Prostate gland (tissue), 2 donors: ENCODE measurements at regions not wholly inside any gene's neighbourhood (a gene's known extent, or its start where the extent isn't known, plus 50 kb on each side); places are given as distances from the start of the nearest gene placed in this dataset.

ENCODE experiments used
- DNase-seq: peaks from one replicate; pipeline ENCODE4 v3.0.0-alpha.2; 2019; ENCODE audit warnings: low spot score
- H3K27ac ChIP-seq, 2 donors: fragments of 200-600 bp; sonication (generic); 2 replicates each; pipeline ENCODE4 v1.5.1; 2017 to 2019
- H3K27me3 ChIP-seq: fragments of 200-600 bp; sonication (generic); replicated peaks from 2 replicates; pipeline ENCODE4 v1.5.1; 2019; ENCODE audit not compliant: insufficient read depth
- H3K36me3 ChIP-seq, 2 donors: fragments of 200-600 bp; sonication (generic); 1 replicate in 1 of 2; 2 replicates in 1 of 2; pipeline versions ENCODE4 v1.5.1 to v1.8.1; 2017 to 2019
- H3K4me1 ChIP-seq: fragments of 200-600 bp; sonication (generic); replicated peaks from 2 replicates; pipeline ENCODE4 v1.5.1; 2019
- H3K4me3 ChIP-seq, 2 donors: fragments of 200-600 bp; sonication (generic); 2 replicates each; pipeline ENCODE4 v1.5.1; 2017 to 2019
- H3K9me3 ChIP-seq: fragments of 200-600 bp; sonication (generic); 2 replicates; pipeline ENCODE4 v1.5.1; 2017
- POLR2A ChIP-seq: fragments of 450-650 bp; IDR thresholded peaks from one replicate; pipeline ENCODE4 v1.6.1; 2016; ENCODE audit warnings: antibody characterized with exemption, mild to moderate bottlenecking
- POLR2AphosphoS5 ChIP-seq: sonication (generic); formaldehyde crosslinking; IDR thresholded peaks from one replicate; pipeline ENCODE4 v1.6.1; 2017; ENCODE audit warnings: antibody characterized with exemption
- WGBS: methylation state at CpG from one replicate; pipeline ENCODE4 v1.1.5; 2018; 5-methylcytosine and 5-hydroxymethylcytosine counted together
- intact Hi-C: fragments of 100-400 bp; cut with DNase I; formaldehyde crosslinking; loops from one replicate; pipeline ENCODE4 v1.14.2; 2022
- TF ChIP-seq, protein P1 (sequence below), 4 experiments: fragments of 200-600 bp in 2 of 4; fragments of 450-650 bp in 2 of 4; sonication (generic) in 2 of 4; IDR thresholded peaks; 1 replicate in 3 of 4; 2 replicates in 1 of 4; pipeline ENCODE4 v1.5.1; 2016 to 2019; ENCODE audit warnings: antibody characterized with exemption in 4 of 4, mild to moderate bottlenecking in 2 of 4, moderate library complexity in 2 of 4

DNA sequence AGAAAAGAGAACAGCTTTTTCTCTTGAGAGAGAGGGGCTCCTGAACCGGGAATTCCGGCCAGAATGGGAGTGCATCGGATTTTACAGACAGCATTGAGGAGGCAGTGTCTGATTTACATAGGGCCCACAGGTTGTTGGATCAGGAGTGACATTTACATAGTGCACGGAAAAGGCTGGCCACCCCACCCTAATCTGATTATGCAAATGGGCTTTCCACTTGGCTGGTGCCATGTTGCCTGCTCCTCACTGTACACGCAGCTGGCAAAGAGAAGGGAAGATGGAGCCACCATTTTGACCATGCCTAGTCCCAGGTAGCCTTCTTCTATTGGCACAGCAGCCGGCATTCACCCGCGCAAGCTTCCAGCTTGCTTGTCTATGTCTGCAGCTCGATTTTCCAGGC, 77.5 kb upstream of the FAM171A1 start:
- no peak for DNase-seq
- Histone ChIP-seq H3K36me3 (no peaks in the 10 kb centered on the region), H3K27ac (no peak overlapping the region), H3K27me3 (no peaks in the 10 kb centered on the region), H3K9me3 (no peaks in the 10 kb centered on the region), H3K4me3 (no peak overlapping the region), H3K4me1 (no peaks in the 10 kb centered on the region)
- no peak for TF ChIP-seq POLR2AphosphoS5
- TF ChIP-seq, protein P1, sequence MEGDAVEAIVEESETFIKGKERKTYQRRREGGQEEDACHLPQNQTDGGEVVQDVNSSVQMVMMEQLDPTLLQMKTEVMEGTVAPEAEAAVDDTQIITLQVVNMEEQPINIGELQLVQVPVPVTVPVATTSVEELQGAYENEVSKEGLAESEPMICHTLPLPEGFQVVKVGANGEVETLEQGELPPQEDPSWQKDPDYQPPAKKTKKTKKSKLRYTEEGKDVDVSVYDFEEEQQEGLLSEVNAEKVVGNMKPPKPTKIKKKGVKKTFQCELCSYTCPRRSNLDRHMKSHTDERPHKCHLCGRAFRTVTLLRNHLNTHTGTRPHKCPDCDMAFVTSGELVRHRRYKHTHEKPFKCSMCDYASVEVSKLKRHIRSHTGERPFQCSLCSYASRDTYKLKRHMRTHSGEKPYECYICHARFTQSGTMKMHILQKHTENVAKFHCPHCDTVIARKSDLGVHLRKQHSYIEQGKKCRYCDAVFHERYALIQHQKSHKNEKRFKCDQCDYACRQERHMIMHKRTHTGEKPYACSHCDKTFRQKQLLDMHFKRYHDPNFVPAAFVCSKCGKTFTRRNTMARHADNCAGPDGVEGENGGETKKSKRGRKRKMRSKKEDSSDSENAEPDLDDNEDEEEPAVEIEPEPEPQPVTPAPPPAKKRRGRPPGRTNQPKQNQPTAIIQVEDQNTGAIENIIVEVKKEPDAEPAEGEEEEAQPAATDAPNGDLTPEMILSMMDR (IDR thresholded peaks at IDR 0.05): no peak
- no peak for TF ChIP-seq POLR2A
- 92% methylated on average over 9 of the region's 9 CpGs for WGBS
- intact Hi-C loops: no loop called here

DNA sequence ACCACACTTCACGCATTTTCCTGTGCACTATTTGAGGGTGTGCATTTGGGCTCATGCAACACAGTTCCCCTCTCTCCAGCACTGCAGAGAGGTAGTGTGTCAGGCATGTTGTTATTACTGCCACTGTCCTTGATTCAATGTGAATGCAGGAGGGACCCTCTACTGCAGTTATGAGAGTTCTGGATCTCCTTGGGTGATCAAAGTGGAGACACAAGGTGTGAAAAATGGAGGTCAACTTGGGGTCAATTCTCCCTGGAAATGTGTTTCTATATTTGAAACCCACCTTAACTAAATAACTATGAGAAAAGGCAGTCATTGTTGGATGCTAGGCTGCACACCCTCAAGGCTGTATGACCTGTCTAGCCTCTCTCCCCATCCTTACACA, 73.9 kb upstream of the FAM171A1 start:
- WGBS: 93% methylated on average over 1 of the region's 1 CpG
- no peaks in the 10 kb centered on the region for H3K4me1 ChIP-seq
- H3K27me3 ChIP-seq: no peaks in the 10 kb centered on the region
- H3K27ac ChIP-seq: no peak overlapping the region
- no peak for DNase-seq
- TF ChIP-seq POLR2A: no peak
- TF ChIP-seq, protein P1 (IDR thresholded peaks at IDR 0.05): no peak
- TF ChIP-seq POLR2AphosphoS5: no peak
- H3K36me3 ChIP-seq: no peaks in the 10 kb centered on the region
- H3K9me3 ChIP-seq: no peaks in the 10 kb centered on the region
- no peak overlapping the region for H3K4me3 ChIP-seq
- intact Hi-C loops: no loop called here

DNA sequence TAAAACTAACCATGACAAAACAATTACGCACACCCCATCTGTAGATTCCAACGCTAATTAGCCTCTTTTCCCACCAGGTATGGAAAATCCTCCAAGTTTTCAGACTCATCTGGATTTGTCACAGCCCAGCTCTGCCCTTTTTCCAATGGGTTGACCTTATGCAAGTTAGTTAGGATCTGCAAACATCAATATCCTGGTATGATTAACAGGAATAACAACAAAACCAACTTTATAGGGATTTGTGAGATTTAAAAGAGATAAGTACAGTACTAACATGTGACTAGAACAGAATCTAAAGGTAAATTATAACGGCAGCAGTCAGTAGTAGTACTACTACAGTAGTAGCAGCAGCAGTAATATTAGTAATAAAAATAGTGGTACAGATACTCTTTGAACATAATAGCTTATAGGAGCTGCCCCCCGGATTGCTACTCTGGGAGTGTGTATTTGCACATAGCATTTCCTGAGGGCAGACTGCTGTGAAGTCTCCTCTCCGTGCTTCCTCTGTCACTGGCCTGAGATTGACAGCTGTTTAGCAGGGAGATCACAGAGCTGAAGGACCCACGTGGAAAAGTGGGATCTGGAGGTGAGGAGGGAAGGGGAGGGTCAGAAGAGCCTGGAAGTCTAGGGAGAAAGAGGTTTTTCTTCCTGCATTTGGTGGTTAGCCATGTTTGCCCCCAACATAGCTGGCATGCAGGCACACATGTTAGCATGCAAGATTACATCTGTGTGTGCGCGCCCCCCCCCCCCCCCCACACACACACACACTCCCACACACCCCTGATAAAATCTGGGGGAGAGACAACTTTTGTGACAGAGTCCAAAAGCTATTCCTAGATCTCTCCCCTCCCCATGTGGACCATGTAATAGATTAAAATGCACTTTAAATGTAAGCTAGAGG, 73.3 kb upstream of the FAM171A1 start:
- Histone ChIP-seq H3K36me3 (no peaks in the 10 kb centered on the region), H3K27ac (no peak overlapping the region), H3K4me1 (no peaks in the 10 kb centered on the region), H3K4me3 (no peak overlapping the region), H3K27me3 (no peaks in the 10 kb centered on the region), H3K9me3 (no peaks in the 10 kb centered on the region)
- 50% methylated on average over 8 of the region's 8 CpGs for WGBS
- DNase-seq: no peak
- TF ChIP-seq, protein P1 (IDR thresholded peaks at IDR 0.05): no peak
- TF ChIP-seq POLR2AphosphoS5: no peak
- no peak for TF ChIP-seq POLR2A
- intact Hi-C loops: no loop called here

DNA sequence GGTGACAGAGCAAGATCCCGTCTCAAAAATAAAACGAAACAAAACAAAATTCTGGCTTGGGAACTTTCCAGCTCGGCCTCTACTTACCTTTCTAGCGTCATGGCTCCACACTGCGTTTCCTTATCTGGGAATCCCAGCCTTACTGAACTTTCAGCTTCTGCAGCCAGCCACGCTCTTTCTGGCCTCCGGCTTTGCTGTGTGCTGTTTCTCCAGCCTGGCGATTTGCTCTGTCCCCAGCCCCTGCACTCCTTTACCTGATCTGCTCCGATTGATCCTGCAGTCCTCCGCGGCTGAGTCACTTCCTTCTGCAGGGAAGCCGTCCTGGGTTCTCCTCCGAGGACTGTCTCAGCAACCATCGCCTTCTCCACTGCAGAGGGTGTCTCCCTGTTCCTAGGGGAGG, 71.0 kb upstream of the FAM171A1 start:
- H3K4me1 ChIP-seq: no peaks in the 10 kb centered on the region
- no peak overlapping the region for H3K27ac ChIP-seq
- DNase-seq: no peak
- no peak overlapping the region for H3K4me3 ChIP-seq
- H3K9me3 ChIP-seq: no peaks in the 10 kb centered on the region
- no peaks in the 10 kb centered on the region for H3K27me3 ChIP-seq
- H3K36me3 ChIP-seq: no peaks in the 10 kb centered on the region
- TF ChIP-seq, protein P1 (IDR thresholded peaks at IDR 0.05): no peak
- TF ChIP-seq POLR2A: no peak
- no peak for TF ChIP-seq POLR2AphosphoS5
- intact Hi-C loops: no loop called here
- 93% methylated on average over 14 of the region's 14 CpGs for WGBS

DNA sequence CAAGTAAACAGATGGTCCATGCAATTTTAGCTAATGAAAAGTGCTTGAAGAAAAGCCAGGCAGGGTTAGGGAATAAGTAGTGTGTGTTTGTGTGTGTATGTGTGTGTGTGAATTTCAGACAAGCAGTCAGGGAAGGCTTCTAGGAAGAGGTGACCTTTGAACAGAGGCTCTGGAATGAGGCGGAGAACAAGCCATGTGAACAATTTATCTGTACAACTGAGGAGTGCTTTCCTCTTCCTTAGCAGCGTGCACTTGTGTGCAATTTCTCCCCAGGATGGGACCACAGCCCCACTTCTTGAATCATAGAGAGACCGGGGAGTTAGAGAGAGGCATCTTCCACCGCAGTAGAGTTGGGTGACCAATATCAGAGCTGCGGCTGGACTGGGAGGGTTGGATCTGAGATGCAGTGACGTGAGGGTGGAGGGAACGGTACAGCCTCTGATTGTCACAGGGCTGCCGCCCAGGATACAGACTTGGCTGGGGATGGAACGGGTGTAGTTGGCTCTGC, 69.2 kb upstream of the FAM171A1 start:
- Histone ChIP-seq H3K27me3 (no peaks in the 10 kb centered on the region), H3K4me3 (no peak overlapping the region), H3K27ac (no peak overlapping the region), H3K36me3 (no peaks in the 10 kb centered on the region), H3K9me3 (no peaks in the 10 kb centered on the region), H3K4me1 (no peaks in the 10 kb centered on the region)
- 87% methylated on average over 9 of the region's 9 CpGs for WGBS
- TF ChIP-seq POLR2A (no peak), POLR2AphosphoS5 (no peak)
- TF ChIP-seq, protein P1 (IDR thresholded peaks at IDR 0.05): no peak
- no peak for DNase-seq
- intact Hi-C loops: no loop called here
